ENCODE measurements at regions not wholly inside any gene's neighbourhood (a gene's known extent, or its start where the extent isn't known, plus 50 kb on each side); places are given as distances from the start of the nearest gene placed in this dataset.

DNA sequence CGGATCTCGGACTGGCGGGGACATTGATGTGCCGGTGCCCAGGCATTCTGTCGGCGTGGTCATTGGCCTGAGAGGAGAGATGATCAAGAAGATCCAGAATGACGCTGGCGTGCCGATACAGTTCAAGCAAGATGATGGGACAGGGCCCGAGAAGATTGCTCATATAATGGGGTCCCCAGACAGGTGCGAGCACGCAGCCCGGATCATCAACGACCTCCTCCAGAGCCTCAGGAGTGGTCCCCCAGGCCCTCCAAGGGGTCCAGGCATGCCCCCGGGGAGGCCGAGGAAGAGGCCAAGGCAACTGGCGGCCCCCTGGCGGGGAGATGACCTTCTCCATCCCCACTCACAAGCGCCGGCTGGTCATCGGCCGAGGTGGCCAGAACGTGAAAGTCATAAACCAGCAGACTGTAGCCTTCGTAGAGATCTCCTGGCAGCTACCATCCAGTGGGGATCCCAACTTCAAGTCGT, 106.5 kb upstream of the MTAP start:
- no TSS peak for BruUV-seq (replicated peaks)
- ChIA-PET CTCF (ENCODE audit: unreplicated experiment) (no interaction called here), POLR2A (no interaction called here)
- H4K20me1 ChIP-seq (ENCODE audit: insufficient read depth, low read length): no peaks in the 10 kb centered on the region
- H3K4me1 ChIP-seq (ENCODE audit: insufficient read depth, low read length, poor library complexity, severe bottlenecking): no peaks in the 10 kb centered on the region
- no peak overlapping the region for H3K4me3 ChIP-seq (ENCODE audit: low read depth, low read length, poor library complexity, severe bottlenecking)
- intact Hi-C loops (cut with micrococcal nuclease; ENCODE audit: unreplicated experiment): no loop called here
- no peaks in the 10 kb centered on the region for H3K36me3 ChIP-seq (ENCODE audit: insufficient read depth, low read length)
- no peak overlapping the region for H2AFZ ChIP-seq (ENCODE audit: low read length)
- H3K9me2 ChIP-seq (ENCODE audit: insufficient read depth, low read length): no peaks in the 10 kb centered on the region
- H3K79me2 ChIP-seq (ENCODE audit: insufficient read depth, low read depth, low read length): no peaks in the 10 kb centered on the region
- no peak for TF ChIP-seq EZH2phosphoT487 (IDR thresholded peaks at IDR 0.05; ENCODE audit: borderline replicate concordance, low read depth, low read length)
- TF ChIP-seq, protein P1, sequence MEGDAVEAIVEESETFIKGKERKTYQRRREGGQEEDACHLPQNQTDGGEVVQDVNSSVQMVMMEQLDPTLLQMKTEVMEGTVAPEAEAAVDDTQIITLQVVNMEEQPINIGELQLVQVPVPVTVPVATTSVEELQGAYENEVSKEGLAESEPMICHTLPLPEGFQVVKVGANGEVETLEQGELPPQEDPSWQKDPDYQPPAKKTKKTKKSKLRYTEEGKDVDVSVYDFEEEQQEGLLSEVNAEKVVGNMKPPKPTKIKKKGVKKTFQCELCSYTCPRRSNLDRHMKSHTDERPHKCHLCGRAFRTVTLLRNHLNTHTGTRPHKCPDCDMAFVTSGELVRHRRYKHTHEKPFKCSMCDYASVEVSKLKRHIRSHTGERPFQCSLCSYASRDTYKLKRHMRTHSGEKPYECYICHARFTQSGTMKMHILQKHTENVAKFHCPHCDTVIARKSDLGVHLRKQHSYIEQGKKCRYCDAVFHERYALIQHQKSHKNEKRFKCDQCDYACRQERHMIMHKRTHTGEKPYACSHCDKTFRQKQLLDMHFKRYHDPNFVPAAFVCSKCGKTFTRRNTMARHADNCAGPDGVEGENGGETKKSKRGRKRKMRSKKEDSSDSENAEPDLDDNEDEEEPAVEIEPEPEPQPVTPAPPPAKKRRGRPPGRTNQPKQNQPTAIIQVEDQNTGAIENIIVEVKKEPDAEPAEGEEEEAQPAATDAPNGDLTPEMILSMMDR (conservative IDR thresholded peaks at IDR 0.05; ENCODE audit: low read length): no peak
- no peak overlapping the region for H3K4me2 ChIP-seq (ENCODE audit: low read length)
- no peak for DNase-seq (ENCODE audit: low spot score)
- H3K27ac ChIP-seq (ENCODE audit: low read depth, low read length, poor library complexity, severe bottlenecking): no peak overlapping the region
- H3K9me3 ChIP-seq (ENCODE audit: low read length): no peaks in the 10 kb centered on the region

GRCh38 chr9:21696411-21696871, 106.0 kb upstream of the MTAP start:
- DNase-seq (ENCODE audit: low spot score): peak; percentile 4
- Histone ChIP-seq H2AFZ (ENCODE audit: low read length) (no peak overlapping the region), H3K9me3 (ENCODE audit: low read length) (no peaks in the 10 kb centered on the region), H3K4me1 (ENCODE audit: insufficient read depth, low read length, poor library complexity, severe bottlenecking) (no peaks in the 10 kb centered on the region), H3K9me2 (ENCODE audit: insufficient read depth, low read length) (no peaks in the 10 kb centered on the region), H3K79me2 (ENCODE audit: insufficient read depth, low read depth, low read length) (no peaks in the 10 kb centered on the region), H3K27ac (ENCODE audit: low read depth, low read length, poor library complexity, severe bottlenecking) (no peak overlapping the region), H3K4me3 (ENCODE audit: low read depth, low read length, poor library complexity, severe bottlenecking) (no peak overlapping the region), H3K36me3 (ENCODE audit: insufficient read depth, low read length) (no peaks in the 10 kb centered on the region), H4K20me1 (ENCODE audit: insufficient read depth, low read length) (no peaks in the 10 kb centered on the region), H3K4me2 (ENCODE audit: low read length) (no peak overlapping the region)
- POLR2A ChIA-PET: no interaction called here
- no TSS peak for BruUV-seq (replicated peaks)
- CTCF ChIA-PET (ENCODE audit: unreplicated experiment): no interaction called here
- TF ChIP-seq, protein P1 (conservative IDR thresholded peaks at IDR 0.05; ENCODE audit: low read length): no peak
- TF ChIP-seq EZH2phosphoT487 (IDR thresholded peaks at IDR 0.05; ENCODE audit: borderline replicate concordance, low read depth, low read length): no peak
- intact Hi-C loops (cut with micrococcal nuclease; ENCODE audit: unreplicated experiment): no loop called here

DNA sequence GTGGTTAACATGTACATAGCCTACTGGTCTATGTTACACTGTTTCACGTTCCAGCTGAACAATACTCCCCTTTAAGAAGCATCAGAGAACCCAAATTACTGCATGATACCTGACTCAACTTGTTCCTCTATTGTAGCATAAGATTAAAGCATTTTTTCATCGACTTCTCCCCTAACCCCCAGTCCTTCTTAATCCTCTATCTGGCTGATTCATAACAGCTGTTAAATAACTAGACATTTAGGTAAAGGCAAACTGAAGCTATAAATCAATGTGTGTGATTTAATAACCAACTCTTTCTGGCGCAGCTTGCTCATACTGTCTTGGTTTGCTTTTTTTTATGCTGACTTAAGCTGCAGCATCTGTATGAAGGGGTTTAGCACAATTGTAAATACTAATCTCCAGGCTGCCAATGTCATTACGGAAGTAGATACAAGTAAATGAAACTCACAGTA, 94.2 kb upstream of the MTAP start:
- Histone ChIP-seq H3K9me3 (ENCODE audit: low read length) (no peaks in the 10 kb centered on the region), H3K9me2 (ENCODE audit: insufficient read depth, low read length) (no peaks in the 10 kb centered on the region), H4K20me1 (ENCODE audit: insufficient read depth, low read length) (no peaks in the 10 kb centered on the region), H2AFZ (ENCODE audit: low read length) (no peak overlapping the region), H3K4me3 (ENCODE audit: low read depth, low read length, poor library complexity, severe bottlenecking) (no peak overlapping the region), H3K4me2 (ENCODE audit: low read length) (no peak overlapping the region), H3K27ac (ENCODE audit: low read depth, low read length, poor library complexity, severe bottlenecking) (no peak overlapping the region), H3K4me1 (ENCODE audit: insufficient read depth, low read length, poor library complexity, severe bottlenecking) (no peaks in the 10 kb centered on the region), H3K36me3 (ENCODE audit: insufficient read depth, low read length) (no peaks in the 10 kb centered on the region), H3K79me2 (ENCODE audit: insufficient read depth, low read depth, low read length) (no peaks in the 10 kb centered on the region)
- intact Hi-C loops (cut with micrococcal nuclease; ENCODE audit: unreplicated experiment): loop anchor here (2.0 kb wide), 1 partner anchor 81 kb away; no protein-coding TSS in a partner anchor
- TF ChIP-seq, protein P1 (conservative IDR thresholded peaks at IDR 0.05; ENCODE audit: low read length): no peak
- TF ChIP-seq EZH2phosphoT487 (IDR thresholded peaks at IDR 0.05; ENCODE audit: borderline replicate concordance, low read depth, low read length): no peak
- POLR2A ChIA-PET: interaction anchor here (1.0 to 1.8 kb wide), 4 partner anchors 8 to 30 kb away, joined by 3 to 5 read pairs (median 4); no protein-coding TSS in a partner anchor
- CTCF ChIA-PET (ENCODE audit: unreplicated experiment): no interaction called here
- DNase-seq (ENCODE audit: low spot score): no peak
- BruUV-seq (replicated peaks): no TSS peak
